Body of pancreas (tissue), 4 donors: ENCODE measurements at regions not wholly inside any gene's neighbourhood (a gene's known extent, or its start where the extent isn't known, plus 50 kb on each side); places are given as distances from the start of the nearest gene placed in this dataset.

ENCODE experiments used
- ATAC-seq: fragments of 150-250 bp; one replicate; pipeline ENCODE4 v1.9.1; 2016
- DNase-seq, 4 donors: peaks; one replicate each; pipeline ENCODE4 v3.0.0-alpha.2; 2019
- H3K27ac ChIP-seq, 4 donors: fragments of 200-600 bp; sonication (generic); 1 replicate in 3 of 4; 2 replicates in 1 of 4; pipeline versions ENCODE4 v1.5.1 to v1.6.1; 2016 to 2019; ENCODE audit warnings: mild to moderate bottlenecking in 1 of 4, mixed read lengths in 1 of 4, moderate library complexity in 1 of 4
- H3K27me3 ChIP-seq, 2 donors: fragments of 200-600 bp; sonication (generic); one replicate each; pipeline ENCODE4 v1.6.0; 2016; ENCODE audit warnings: mild to moderate bottlenecking in 1 of 2
- H3K36me3 ChIP-seq, 2 donors: fragments of 200-600 bp; sonication (generic); replicated peaks in 1 of 2; 2 replicates each; pipeline ENCODE4 v1.5.1; 2016; ENCODE audit warnings: low read depth in 2 of 2; ENCODE audit not compliant: insufficient read depth in 1 of 2
- H3K4me1 ChIP-seq: fragments of 200-600 bp; sonication (generic); one replicate; pipeline ENCODE4 v1.6.0; 2016
- H3K4me3 ChIP-seq, 2 donors: fragments of 200-600 bp; sonication (generic); 1 replicate in 1 of 2; 2 replicates in 1 of 2; pipeline ENCODE4 v1.5.1; 2016 to 2019
- H3K9me3 ChIP-seq, 3 donors: fragments of 200-600 bp; sonication (generic); 1 replicate in 2 of 3; 2 replicates in 1 of 3; pipeline ENCODE4 v1.5.1; 2016
- CTCF ChIP-seq, 7 experiments: fragments of 450-650 bp in 4 of 7; fragments of 200-600 bp in 3 of 7; sonication (generic) in 3 of 7; IDR thresholded peaks; one replicate each; pipeline ENCODE4 v1.5.1; 2016 to 2019; ENCODE audit warnings: antibody characterized with exemption in 7 of 7
- POLR2A ChIP-seq, 3 donors: fragments of 450-650 bp; IDR thresholded peaks; one replicate each; pipeline ENCODE4 v1.6.1; 2016; ENCODE audit warnings: antibody characterized with exemption in 3 of 3, mild to moderate bottlenecking in 2 of 3
- WGBS, 2 donors: methylation state at CpG; one replicate each; pipeline ENCODE4 v1.1.5; 2017; 5-methylcytosine and 5-hydroxymethylcytosine counted together
- intact Hi-C: fragments of 100-400 bp; cut with DNase I; formaldehyde crosslinking; loops from one replicate; pipeline ENCODE4 v1.15.1; 2023

GRCh38 chr2:78061732-78062131, 539.6 kb upstream of the LRRTM4 start:
- Histone ChIP-seq H3K36me3 (no peaks in the 10 kb centered on the region), H3K4me1 (no peaks in the 10 kb centered on the region), H3K27ac (no peak overlapping the region), H3K9me3 (no peaks in the 10 kb centered on the region), H3K27me3 (no peaks in the 10 kb centered on the region), H3K4me3 (no peak overlapping the region)
- ATAC-seq = no peak
- 66 to 70% methylated on average over 5 of the region's 5 CpGs for WGBS, 2 donors
- intact Hi-C loops = no loop called here
- DNase-seq = no peak
- TF ChIP-seq POLR2A (IDR thresholded peaks at IDR 0.05) = no peak
- TF ChIP-seq CTCF (IDR thresholded peaks at IDR 0.05) = no peak

DNA sequence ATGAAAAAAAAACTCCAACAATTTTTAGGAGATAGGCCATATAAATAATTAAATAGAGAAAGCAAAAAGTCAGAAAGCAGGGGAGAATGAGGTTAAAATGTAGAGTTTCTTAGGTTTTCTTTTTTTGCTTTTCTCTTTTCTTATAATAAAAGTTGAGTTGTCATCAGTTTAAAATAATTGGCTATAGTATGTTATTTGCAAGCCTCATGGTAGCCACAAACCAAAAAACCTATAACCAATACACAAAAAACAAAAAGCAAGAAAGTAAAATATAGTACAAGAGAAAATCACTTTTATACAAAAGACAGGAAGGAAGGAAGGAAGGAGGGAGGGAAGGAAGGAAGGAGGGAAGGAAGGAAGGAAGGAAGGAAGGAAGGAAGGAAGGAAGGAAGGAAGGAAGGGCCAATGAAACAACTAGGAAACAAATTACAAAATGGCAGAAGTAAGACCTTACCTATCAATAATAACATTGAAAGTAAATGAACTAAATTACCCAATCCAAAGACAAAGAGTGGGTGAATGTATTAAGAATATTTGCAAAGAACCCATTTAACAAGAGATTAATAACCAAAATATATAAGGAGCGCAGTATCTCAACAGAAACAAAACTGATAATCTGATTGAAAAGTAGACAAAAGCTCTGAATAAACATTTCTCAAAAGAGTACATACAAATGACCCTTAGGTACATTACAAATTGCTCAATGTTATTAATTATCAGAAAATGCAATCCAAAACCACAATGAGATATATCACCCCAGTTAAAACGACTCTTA, 541.3 kb upstream of the LRRTM4 start:
- Histone ChIP-seq H3K27me3 (no peaks in the 10 kb centered on the region), H3K36me3 (no peaks in the 10 kb centered on the region), H3K27ac (no peak overlapping the region), H3K9me3 (no peaks in the 10 kb centered on the region), H3K4me1 (no peaks in the 10 kb centered on the region), H3K4me3 (no peak overlapping the region)
- ATAC-seq (no peak), DNase-seq (no peak)
- TF ChIP-seq POLR2A (IDR thresholded peaks at IDR 0.05) (no peak), CTCF (IDR thresholded peaks at IDR 0.05) (no peak)
- intact Hi-C loops = no loop called here
- 61 to 62% methylated on average over 2 of the region's 2 CpGs for WGBS, 2 donors

GRCh38 chr2:78065366-78065765, 543.2 kb upstream of the LRRTM4 start:
- Histone ChIP-seq H3K9me3 (no peaks in the 10 kb centered on the region), H3K4me1 (no peaks in the 10 kb centered on the region), H3K27me3 (no peaks in the 10 kb centered on the region), H3K4me3 (no peak overlapping the region), H3K27ac (no peak overlapping the region), H3K36me3 (no peaks in the 10 kb centered on the region)
- TF ChIP-seq CTCF (IDR thresholded peaks at IDR 0.05) = no peak
- TF ChIP-seq POLR2A (IDR thresholded peaks at IDR 0.05) = no peak
- ATAC-seq (no peak), DNase-seq (no peak)
- intact Hi-C loops = no loop called here
- 9 to 41% methylated on average over 3 of the region's 3 CpGs for WGBS, 2 donors

GRCh38 chr2:78068808-78069207, 546.6 kb upstream of the LRRTM4 start:
- no peaks in the 10 kb centered on the region for H3K36me3 ChIP-seq
- TF ChIP-seq POLR2A (IDR thresholded peaks at IDR 0.05) = no peak
- no peak for TF ChIP-seq CTCF (IDR thresholded peaks at IDR 0.05)
- H3K4me1 ChIP-seq = no peaks in the 10 kb centered on the region
- no peak overlapping the region for H3K27ac ChIP-seq
- H3K4me3 ChIP-seq = no peak overlapping the region
- ATAC-seq = no peak
- no peaks in the 10 kb centered on the region for H3K9me3 ChIP-seq
- no peak for DNase-seq
- H3K27me3 ChIP-seq = no peaks in the 10 kb centered on the region
- intact Hi-C loops = no loop called here

- 62 to 73% methylated on average over 3 of the region's 3 CpGs for WGBS, 2 donors
- ATAC-seq = no peak
Measured at GRCh38 chr2:78070693-78071092, 548.5 kb upstream of the LRRTM4 start.

More at GRCh38 chr2:78070693-78071092, 548.5 kb upstream of the LRRTM4 start:
- intact Hi-C loops = no loop called here
- no peak overlapping the region for H3K27ac ChIP-seq
- H3K36me3 ChIP-seq = no peaks in the 10 kb centered on the region
- TF ChIP-seq POLR2A (IDR thresholded peaks at IDR 0.05) = no peak
- TF ChIP-seq CTCF (IDR thresholded peaks at IDR 0.05) = no peak
- no peak for DNase-seq
- no peaks in the 10 kb centered on the region for H3K9me3 ChIP-seq
- H3K4me1 ChIP-seq = no peaks in the 10 kb centered on the region
- no peaks in the 10 kb centered on the region for H3K27me3 ChIP-seq
- H3K4me3 ChIP-seq = no peak overlapping the region
